ENCODE measurements at regions not wholly inside any gene's neighbourhood (a gene's known extent, or its start where the extent isn't known, plus 50 kb on each side); places are given as distances from the start of the nearest gene placed in this dataset.

DNA sequence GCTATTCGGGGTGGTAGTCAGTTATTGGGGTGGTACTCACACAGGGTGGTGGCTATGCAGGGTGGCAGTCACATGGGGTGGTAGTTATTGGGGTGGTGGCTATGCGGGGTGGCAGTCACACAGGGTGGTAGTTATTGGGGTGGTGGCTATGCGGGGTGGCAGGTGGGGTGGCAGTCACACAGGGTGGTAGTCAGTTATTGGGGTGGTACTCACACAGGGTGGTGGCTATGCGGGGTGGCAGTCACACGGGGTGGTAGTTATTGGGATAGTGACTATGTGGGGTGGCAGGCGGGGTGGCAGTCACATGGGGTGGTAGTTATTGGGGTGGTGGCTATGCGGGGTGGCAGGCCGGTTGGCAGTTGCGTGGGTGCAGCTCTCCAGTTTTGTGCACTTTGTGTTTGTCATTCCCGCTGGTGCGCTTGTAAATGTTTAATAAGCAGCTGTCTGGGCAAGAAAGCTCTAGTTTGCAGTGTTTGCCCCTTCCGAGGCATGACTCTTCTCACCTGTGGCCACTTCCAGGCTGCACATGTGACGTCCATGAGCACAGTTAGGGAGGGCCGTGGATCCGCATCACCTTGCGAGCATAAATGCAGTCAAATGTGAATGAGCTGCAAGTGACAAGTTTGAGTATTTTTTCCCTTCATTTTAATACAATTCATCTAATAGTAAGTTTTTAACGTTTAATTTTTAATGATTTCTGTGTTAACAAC, 219.0 kb upstream of the CST7 start:
- H3K27ac ChIP-seq (ENCODE audit: low read depth in 2 of 2, low read length in 1 of 2): no peak overlapping the region
- no peaks in the 10 kb centered on the region for H3K9me3 ChIP-seq (ENCODE audit: control insufficient read depth in 2 of 2, insufficient read depth in 1 of 2, low read depth in 1 of 2, low read length in 1 of 2)
- 89 to 93% methylated on average over 17 of the region's 17 CpGs for WGBS, 2 donors
- no peaks in the 10 kb centered on the region for H3K36me3 ChIP-seq (ENCODE audit: control insufficient read depth in 2 of 2, insufficient read depth in 2 of 2, low read length in 1 of 2)
- no peaks in the 10 kb centered on the region for H3K4me1 ChIP-seq (ENCODE audit: control insufficient read depth in 2 of 2, insufficient read depth in 2 of 2, low read length in 1 of 2)
- H3K4me3 ChIP-seq (ENCODE audit: low read depth in 1 of 2, low read length in 2 of 2): no peak overlapping the region
- no peaks in the 10 kb centered on the region for H3K27me3 ChIP-seq (ENCODE audit: control insufficient read depth in 1 of 2, insufficient read depth in 2 of 2, low read length in 2 of 2)

DNA sequence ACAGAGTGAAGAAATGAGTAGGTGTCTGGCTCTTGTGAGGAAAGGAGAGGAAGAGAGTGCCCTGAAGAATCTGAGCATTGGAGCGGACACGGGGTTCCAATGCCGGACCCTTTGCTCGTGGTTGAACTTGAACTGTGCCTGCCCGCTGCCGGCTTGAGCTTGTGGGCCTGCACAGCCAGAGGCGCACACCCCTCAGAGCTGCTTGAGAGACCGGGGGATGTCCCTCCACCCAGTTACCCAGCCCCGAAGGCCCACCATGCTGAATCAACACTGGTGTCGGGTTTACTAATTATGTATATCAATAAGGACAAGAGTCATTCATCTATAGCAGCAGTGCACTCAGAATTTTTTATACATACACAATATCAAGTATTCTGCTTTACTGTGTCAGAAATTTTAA, 218.3 kb upstream of the CST7 start:
- Histone ChIP-seq H3K27ac (ENCODE audit: low read depth in 2 of 2, low read length in 1 of 2) (no peak overlapping the region), H3K36me3 (ENCODE audit: control insufficient read depth in 2 of 2, insufficient read depth in 2 of 2, low read length in 1 of 2) (no peaks in the 10 kb centered on the region), H3K27me3 (ENCODE audit: control insufficient read depth in 1 of 2, insufficient read depth in 2 of 2, low read length in 2 of 2) (no peaks in the 10 kb centered on the region), H3K4me3 (ENCODE audit: low read depth in 1 of 2, low read length in 2 of 2) (no peak overlapping the region), H3K4me1 (ENCODE audit: control insufficient read depth in 2 of 2, insufficient read depth in 2 of 2, low read length in 1 of 2) (no peaks in the 10 kb centered on the region), H3K9me3 (ENCODE audit: control insufficient read depth in 2 of 2, insufficient read depth in 1 of 2, low read depth in 1 of 2, low read length in 1 of 2) (no peaks in the 10 kb centered on the region)
- 89 to 90% methylated on average over 10 of the region's 10 CpGs for WGBS, 2 donors

DNA sequence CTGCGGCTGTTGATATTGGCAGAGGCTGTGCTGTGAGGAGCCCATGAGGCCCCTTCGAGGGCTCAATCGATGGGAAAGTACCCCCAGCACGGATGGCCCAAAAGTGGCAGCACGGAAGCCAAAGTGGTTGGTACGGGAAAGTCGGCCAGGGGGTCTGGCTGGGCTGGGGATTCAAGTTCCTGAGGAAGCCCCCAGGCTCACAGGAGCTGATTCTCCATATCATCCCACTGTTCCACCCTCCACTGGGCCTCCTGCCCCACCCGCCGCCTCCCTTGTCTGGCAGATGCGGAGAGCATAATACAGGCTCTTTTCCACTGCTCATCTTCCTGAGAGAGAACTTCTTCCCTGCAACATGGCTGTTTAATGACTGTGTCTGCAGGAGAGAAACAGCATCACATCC, 217.8 kb upstream of the CST7 start:
- no peaks in the 10 kb centered on the region for H3K27me3 ChIP-seq (ENCODE audit: control insufficient read depth in 1 of 2, insufficient read depth in 2 of 2, low read length in 2 of 2)
- H3K36me3 ChIP-seq (ENCODE audit: control insufficient read depth in 2 of 2, insufficient read depth in 2 of 2, low read length in 1 of 2): no peaks in the 10 kb centered on the region
- no peak overlapping the region for H3K4me3 ChIP-seq (ENCODE audit: low read depth in 1 of 2, low read length in 2 of 2)
- no peaks in the 10 kb centered on the region for H3K4me1 ChIP-seq (ENCODE audit: control insufficient read depth in 2 of 2, insufficient read depth in 2 of 2, low read length in 1 of 2)
- no peak overlapping the region for H3K27ac ChIP-seq (ENCODE audit: low read depth in 2 of 2, low read length in 1 of 2)
- no peaks in the 10 kb centered on the region for H3K9me3 ChIP-seq (ENCODE audit: control insufficient read depth in 2 of 2, insufficient read depth in 1 of 2, low read depth in 1 of 2, low read length in 1 of 2)
- 83 to 87% methylated on average over 10 of the region's 10 CpGs for WGBS, 2 donors

DNA sequence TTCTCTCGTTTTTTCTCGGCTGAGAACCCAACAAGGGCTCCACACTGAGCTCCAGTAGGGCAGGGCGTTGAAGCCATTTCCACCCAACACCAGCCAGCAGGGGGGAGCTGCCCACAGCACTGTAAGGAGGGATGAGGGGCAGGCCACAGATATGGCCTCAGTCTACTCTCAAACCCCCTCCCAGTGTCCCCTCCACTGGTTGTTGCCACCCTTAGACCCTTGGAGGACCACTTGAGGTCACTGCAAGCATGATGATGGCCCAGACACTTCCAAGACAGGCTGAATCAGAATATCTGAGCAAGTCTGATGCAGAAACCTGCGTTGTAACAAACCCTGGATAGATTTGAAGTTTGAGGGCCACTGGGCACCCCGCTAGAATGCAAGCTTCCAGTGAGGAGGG, 217.0 kb upstream of the CST7 start:
- H3K27ac ChIP-seq (ENCODE audit: low read depth in 2 of 2, low read length in 1 of 2): no peak overlapping the region
- no peak overlapping the region for H3K4me3 ChIP-seq (ENCODE audit: low read depth in 1 of 2, low read length in 2 of 2)
- no peaks in the 10 kb centered on the region for H3K27me3 ChIP-seq (ENCODE audit: control insufficient read depth in 1 of 2, insufficient read depth in 2 of 2, low read length in 2 of 2)
- no peaks in the 10 kb centered on the region for H3K4me1 ChIP-seq (ENCODE audit: control insufficient read depth in 2 of 2, insufficient read depth in 2 of 2, low read length in 1 of 2)
- no peaks in the 10 kb centered on the region for H3K9me3 ChIP-seq (ENCODE audit: control insufficient read depth in 2 of 2, insufficient read depth in 1 of 2, low read depth in 1 of 2, low read length in 1 of 2)
- 84 to 85% methylated on average over 5 of the region's 5 CpGs for WGBS, 2 donors
- H3K36me3 ChIP-seq (ENCODE audit: control insufficient read depth in 2 of 2, insufficient read depth in 2 of 2, low read length in 1 of 2): no peaks in the 10 kb centered on the region

DNA sequence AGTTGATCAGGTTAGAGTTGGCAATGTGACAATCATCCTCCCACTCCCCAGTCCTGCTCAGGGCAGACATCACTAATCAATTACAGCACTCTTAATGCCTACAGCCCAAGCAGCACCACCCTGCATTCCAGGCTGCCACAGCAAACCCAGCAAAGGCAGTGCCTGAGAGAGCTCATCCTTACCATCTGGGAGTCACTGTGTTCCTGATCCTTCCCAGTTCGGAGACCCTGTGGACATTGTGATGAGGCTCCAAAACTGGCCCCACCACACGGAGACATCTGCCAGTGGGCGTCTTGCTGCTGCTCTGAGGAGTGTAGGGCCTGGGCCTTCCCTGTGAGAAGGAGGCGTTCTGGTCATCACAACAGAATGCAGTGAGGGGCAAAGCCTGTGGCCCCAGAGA, 216.5 kb upstream of the CST7 start:
- 88 to 91% methylated on average over 4 of the region's 4 CpGs for WGBS, 2 donors

DNA sequence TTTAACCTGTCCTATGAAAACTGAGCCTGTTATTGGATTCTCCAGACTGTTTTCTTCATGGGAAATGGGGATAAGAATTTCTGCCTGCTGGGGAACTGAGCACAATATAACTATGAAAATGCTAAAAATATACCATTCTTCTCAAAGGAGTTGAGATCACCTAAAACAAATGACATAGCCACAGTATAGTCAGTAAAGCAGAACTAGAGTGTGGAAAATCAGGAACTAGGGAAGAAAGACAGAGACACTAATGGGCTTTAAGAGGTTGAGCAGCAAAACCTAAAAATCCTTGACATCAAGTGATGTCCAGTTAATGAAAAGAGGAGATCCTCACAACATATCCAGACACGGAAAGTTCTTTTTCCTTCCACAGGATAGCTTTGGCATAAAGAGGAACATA, 215.7 kb upstream of the CST7 start:
- no peaks in the 10 kb centered on the region for H3K36me3 ChIP-seq (ENCODE audit: control insufficient read depth in 2 of 2, insufficient read depth in 2 of 2, low read length in 1 of 2)
- H3K4me1 ChIP-seq (ENCODE audit: control insufficient read depth in 2 of 2, insufficient read depth in 2 of 2, low read length in 1 of 2): no peaks in the 10 kb centered on the region
- H3K4me3 ChIP-seq (ENCODE audit: low read depth in 1 of 2, low read length in 2 of 2): no peak overlapping the region
- WGBS, 2 donors: 92 to 93% methylated on average over 1 of the region's 1 CpG
- no peaks in the 10 kb centered on the region for H3K27me3 ChIP-seq (ENCODE audit: control insufficient read depth in 1 of 2, insufficient read depth in 2 of 2, low read length in 2 of 2)
- no peak overlapping the region for H3K27ac ChIP-seq (ENCODE audit: low read depth in 2 of 2, low read length in 1 of 2)
- no peaks in the 10 kb centered on the region for H3K9me3 ChIP-seq (ENCODE audit: control insufficient read depth in 2 of 2, insufficient read depth in 1 of 2, low read depth in 1 of 2, low read length in 1 of 2)

More for the DNA sequence above, 216.5 kb upstream of the CST7 start:
- no peaks in the 10 kb centered on the region for H3K9me3 ChIP-seq (ENCODE audit: control insufficient read depth in 2 of 2, insufficient read depth in 1 of 2, low read depth in 1 of 2, low read length in 1 of 2)
- no peaks in the 10 kb centered on the region for H3K4me1 ChIP-seq (ENCODE audit: control insufficient read depth in 2 of 2, insufficient read depth in 2 of 2, low read length in 1 of 2)
- H3K27ac ChIP-seq (ENCODE audit: low read depth in 2 of 2, low read length in 1 of 2): no peak overlapping the region
- H3K4me3 ChIP-seq (ENCODE audit: low read depth in 1 of 2, low read length in 2 of 2): no peak overlapping the region
- no peaks in the 10 kb centered on the region for H3K36me3 ChIP-seq (ENCODE audit: control insufficient read depth in 2 of 2, insufficient read depth in 2 of 2, low read length in 1 of 2)
- no peaks in the 10 kb centered on the region for H3K27me3 ChIP-seq (ENCODE audit: control insufficient read depth in 1 of 2, insufficient read depth in 2 of 2, low read length in 2 of 2)

DNA sequence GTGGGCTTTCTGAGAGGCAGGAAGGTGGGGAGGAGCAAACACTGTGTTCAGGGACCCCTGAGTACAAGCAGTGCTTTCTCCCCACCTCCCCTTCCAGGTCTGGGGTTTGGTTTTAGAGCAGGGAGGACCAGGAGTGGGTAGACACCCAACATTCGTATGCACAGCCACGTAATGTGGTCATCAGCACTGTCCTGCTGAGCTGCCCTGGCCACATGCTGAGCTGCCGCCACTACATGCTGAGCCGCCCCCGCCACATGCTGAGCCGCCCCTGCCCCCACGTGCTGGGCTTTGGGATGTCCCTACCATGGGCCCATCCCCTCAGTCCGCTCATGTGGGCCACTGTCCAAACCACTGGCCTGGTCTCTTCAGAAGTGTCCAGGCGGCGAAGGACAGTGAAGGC, 214.9 kb upstream of the CST7 start:
- WGBS, 2 donors: 91 to 92% methylated on average over 10 of the region's 10 CpGs
- Histone ChIP-seq H3K4me1 (ENCODE audit: control insufficient read depth in 2 of 2, insufficient read depth in 2 of 2, low read length in 1 of 2) (no peaks in the 10 kb centered on the region), H3K4me3 (ENCODE audit: low read depth in 1 of 2, low read length in 2 of 2) (no peak overlapping the region), H3K36me3 (ENCODE audit: control insufficient read depth in 2 of 2, insufficient read depth in 2 of 2, low read length in 1 of 2) (no peaks in the 10 kb centered on the region), H3K27ac (ENCODE audit: low read depth in 2 of 2, low read length in 1 of 2) (no peak overlapping the region), H3K27me3 (ENCODE audit: control insufficient read depth in 1 of 2, insufficient read depth in 2 of 2, low read length in 2 of 2) (no peaks in the 10 kb centered on the region), H3K9me3 (ENCODE audit: control insufficient read depth in 2 of 2, insufficient read depth in 1 of 2, low read depth in 1 of 2, low read length in 1 of 2) (no peaks in the 10 kb centered on the region)

DNA sequence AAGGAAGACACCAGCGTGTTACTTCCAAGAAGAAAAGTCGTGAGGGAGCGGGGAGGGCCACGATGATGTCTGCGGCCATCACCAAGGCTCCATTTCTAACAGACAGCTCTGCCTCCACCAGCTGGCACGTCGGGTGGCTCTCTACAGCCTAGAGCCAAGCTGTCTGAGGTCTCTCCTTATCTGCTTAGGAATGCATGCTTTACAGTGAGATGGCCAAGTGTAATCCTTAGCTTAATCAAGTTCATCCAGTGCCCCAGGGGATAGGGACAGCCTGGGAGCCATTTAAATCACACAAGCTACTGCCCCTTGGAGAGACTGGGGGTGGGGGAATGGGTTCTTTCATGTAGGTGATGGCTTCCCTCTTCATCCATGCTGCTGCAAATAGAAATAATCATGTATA, 213.8 kb upstream of the CST7 start:
- no peak overlapping the region for H3K4me3 ChIP-seq (ENCODE audit: low read depth in 1 of 2, low read length in 2 of 2)
- no peak overlapping the region for H3K27ac ChIP-seq (ENCODE audit: low read depth in 2 of 2, low read length in 1 of 2)
- 69 to 72% methylated on average over 7 of the region's 7 CpGs for WGBS, 2 donors
- H3K4me1 ChIP-seq (ENCODE audit: control insufficient read depth in 2 of 2, insufficient read depth in 2 of 2, low read length in 1 of 2): no peaks in the 10 kb centered on the region
- H3K36me3 ChIP-seq (ENCODE audit: control insufficient read depth in 2 of 2, insufficient read depth in 2 of 2, low read length in 1 of 2): no peaks in the 10 kb centered on the region
- no peaks in the 10 kb centered on the region for H3K27me3 ChIP-seq (ENCODE audit: control insufficient read depth in 1 of 2, insufficient read depth in 2 of 2, low read length in 2 of 2)
- no peaks in the 10 kb centered on the region for H3K9me3 ChIP-seq (ENCODE audit: control insufficient read depth in 2 of 2, insufficient read depth in 1 of 2, low read depth in 1 of 2, low read length in 1 of 2)

DNA sequence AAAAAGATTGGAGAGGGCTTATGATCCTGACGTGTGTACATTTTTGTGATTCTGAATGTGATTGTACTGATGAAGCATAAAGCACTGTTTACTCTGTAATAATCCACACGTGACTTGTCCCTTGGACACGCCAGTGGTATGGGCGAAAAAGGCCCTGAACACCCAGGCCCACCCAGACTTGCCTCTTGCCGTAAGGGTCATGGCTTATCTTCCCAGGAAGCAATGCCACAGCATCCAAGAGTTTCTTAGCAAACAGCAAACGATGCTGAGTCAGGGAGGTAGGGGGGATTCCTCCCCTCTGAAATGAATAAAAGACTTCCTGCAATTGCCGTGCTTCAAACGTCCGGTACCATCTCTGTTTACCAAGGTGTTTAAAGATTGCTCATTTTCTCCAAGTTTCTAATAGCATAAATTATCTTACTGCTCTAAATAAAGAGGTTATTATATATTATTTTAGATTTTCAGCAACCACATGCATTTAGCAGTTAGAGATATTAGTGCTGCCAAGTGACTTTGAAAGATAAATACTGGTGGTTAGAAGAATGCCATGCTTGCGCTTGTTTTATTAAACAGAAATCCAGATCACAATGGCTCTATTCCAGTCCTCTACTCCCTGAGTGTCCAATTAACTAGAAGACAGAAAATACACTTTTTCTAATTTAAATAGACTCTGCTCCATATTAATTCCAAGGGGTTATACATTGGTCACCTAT, 212.8 kb upstream of the CST7 start:
- Histone ChIP-seq H3K4me1 (ENCODE audit: control insufficient read depth in 2 of 2, insufficient read depth in 2 of 2, low read length in 1 of 2) (no peaks in the 10 kb centered on the region), H3K27ac (ENCODE audit: low read depth in 2 of 2, low read length in 1 of 2) (no peak overlapping the region), H3K9me3 (ENCODE audit: control insufficient read depth in 2 of 2, insufficient read depth in 1 of 2, low read depth in 1 of 2, low read length in 1 of 2) (no peaks in the 10 kb centered on the region), H3K4me3 (ENCODE audit: low read depth in 1 of 2, low read length in 2 of 2) (no peak overlapping the region), H3K36me3 (ENCODE audit: control insufficient read depth in 2 of 2, insufficient read depth in 2 of 2, low read length in 1 of 2) (no peaks in the 10 kb centered on the region), H3K27me3 (ENCODE audit: control insufficient read depth in 1 of 2, insufficient read depth in 2 of 2, low read length in 2 of 2) (no peaks in the 10 kb centered on the region)
- WGBS, 2 donors: 47 to 51% methylated on average over 10 of the region's 10 CpGs

DNA sequence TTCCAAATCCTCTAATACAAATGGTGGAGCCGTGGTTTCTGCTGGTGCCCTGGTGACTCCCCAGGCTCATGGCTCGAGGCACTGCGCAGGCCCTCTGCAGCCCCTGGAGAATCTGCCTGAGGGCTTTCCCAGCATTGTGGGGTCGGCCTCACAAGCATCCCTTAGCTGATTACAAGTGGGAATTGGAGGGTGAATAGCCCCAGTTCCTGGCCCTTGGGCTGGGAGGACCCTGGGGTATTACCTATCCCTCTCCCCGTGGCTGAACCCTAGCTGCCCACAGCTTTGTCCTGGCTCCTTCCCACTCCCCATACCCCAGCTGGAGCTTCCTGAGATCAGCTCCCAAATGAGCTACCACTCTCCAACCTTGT, 212.2 kb upstream of the CST7 start:
- no peak overlapping the region for H3K4me3 ChIP-seq (ENCODE audit: low read depth in 1 of 2, low read length in 2 of 2)
- H3K27ac ChIP-seq (ENCODE audit: low read depth in 2 of 2, low read length in 1 of 2): no peak overlapping the region
- H3K9me3 ChIP-seq (ENCODE audit: control insufficient read depth in 2 of 2, insufficient read depth in 1 of 2, low read depth in 1 of 2, low read length in 1 of 2): no peaks in the 10 kb centered on the region
- 83 to 86% methylated on average over 5 of the region's 5 CpGs for WGBS, 2 donors
- H3K27me3 ChIP-seq (ENCODE audit: control insufficient read depth in 1 of 2, insufficient read depth in 2 of 2, low read length in 2 of 2): no peaks in the 10 kb centered on the region
- H3K36me3 ChIP-seq (ENCODE audit: control insufficient read depth in 2 of 2, insufficient read depth in 2 of 2, low read length in 1 of 2): no peaks in the 10 kb centered on the region
- no peaks in the 10 kb centered on the region for H3K4me1 ChIP-seq (ENCODE audit: control insufficient read depth in 2 of 2, insufficient read depth in 2 of 2, low read length in 1 of 2)
